RWPE2 (cell line): ENCODE measurements at regions not wholly inside any gene's neighbourhood (a gene's known extent, or its start where the extent isn't known, plus 50 kb on each side); places are given as distances from the start of the nearest gene placed in this dataset.

Source experiments
- ATAC-seq: fragments of 200-7000 bp; cut with Tn5 transposase; 3 replicates; pipeline ENCODE4 v1.9.1; 2021; ENCODE audit warnings: low read depth
- DNase-seq: peaks from one replicate; pipeline ENCODE4 v3.0.0-alpha.2; 2020; ENCODE audit warnings: low spot score
- H3K27ac ChIP-seq: fragments of 450-650 bp; 2 replicates; pipeline ENCODE4 v1.5.1; 2017; ENCODE audit warnings: mild to moderate bottlenecking; ENCODE audit not compliant: poor library complexity, severe bottlenecking
- H3K27me3 ChIP-seq: fragments of 250-450 bp; sonication (Bioruptor Pico); 2 replicates; pipeline ENCODE4 v1.5.1; 2021; ENCODE audit warnings: mild to moderate bottlenecking, moderate library complexity; ENCODE audit not compliant: insufficient read depth, poor library complexity, severe bottlenecking
- H3K36me3 ChIP-seq: fragments of 250-450 bp; sonication (Bioruptor Pico); 2 replicates; pipeline ENCODE4 v1.5.1; 2020; ENCODE audit warnings: low read depth, mild to moderate bottlenecking, moderate library complexity
- H3K4me1 ChIP-seq: fragments of 250-450 bp; sonication (Bioruptor Pico); 2 replicates; pipeline ENCODE4 v1.5.1; 2021; ENCODE audit warnings: mild to moderate bottlenecking, moderate library complexity; ENCODE audit not compliant: insufficient read depth, poor library complexity, severe bottlenecking
- H3K4me3 ChIP-seq: fragments of 250-450 bp; sonication (Bioruptor Pico); 2 replicates; pipeline ENCODE4 v1.5.1; 2021; ENCODE audit warnings: mild to moderate bottlenecking, moderate library complexity; ENCODE audit not compliant: severe bottlenecking
- H3K9me3 ChIP-seq: fragments of 250-450 bp; sonication (Bioruptor Pico); 2 replicates; pipeline ENCODE4 v1.5.1; 2021; ENCODE audit warnings: mild to moderate bottlenecking, moderate library complexity; ENCODE audit not compliant: severe bottlenecking
- TF ChIP-seq, protein P1 (sequence below): fragments of 450-650 bp; IDR thresholded peaks from one replicate; pipeline ENCODE4 v1.5.1; 2017; ENCODE audit warnings: mild to moderate bottlenecking, moderate library complexity; ENCODE audit not compliant: poor library complexity, severe bottlenecking

DNA sequence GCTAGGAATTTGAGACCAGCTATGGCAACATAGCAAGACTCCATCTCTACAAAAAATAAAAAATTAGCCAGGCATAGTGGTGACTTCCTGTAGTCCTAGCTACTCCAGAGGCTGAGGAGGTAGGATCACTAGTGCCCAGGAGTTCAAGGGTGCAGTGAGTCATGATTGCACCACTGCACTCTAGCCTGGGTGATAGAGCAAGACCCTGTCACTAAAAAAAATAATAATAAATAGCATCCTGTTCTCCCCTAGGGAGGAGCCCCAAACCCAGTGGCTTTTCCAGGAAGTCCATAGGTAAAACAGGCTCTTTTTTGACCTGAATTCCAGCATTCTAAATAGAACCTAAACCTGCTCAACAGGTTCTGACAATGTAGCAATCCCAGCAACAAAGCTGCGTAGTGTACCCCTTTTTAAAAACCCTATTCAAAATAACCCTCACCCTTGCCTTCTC, 192.0 kb downstream of the ALDH8A1 start:
- no peaks in the 10 kb centered on the region for H3K27me3 ChIP-seq
- ATAC-seq (peak; percentile 90), DNase-seq (no peak)
- no peaks in the 10 kb centered on the region for H3K36me3 ChIP-seq
- no peaks in the 10 kb centered on the region for H3K9me3 ChIP-seq
- no peak overlapping the region for H3K4me3 ChIP-seq
- TF ChIP-seq, protein P1, sequence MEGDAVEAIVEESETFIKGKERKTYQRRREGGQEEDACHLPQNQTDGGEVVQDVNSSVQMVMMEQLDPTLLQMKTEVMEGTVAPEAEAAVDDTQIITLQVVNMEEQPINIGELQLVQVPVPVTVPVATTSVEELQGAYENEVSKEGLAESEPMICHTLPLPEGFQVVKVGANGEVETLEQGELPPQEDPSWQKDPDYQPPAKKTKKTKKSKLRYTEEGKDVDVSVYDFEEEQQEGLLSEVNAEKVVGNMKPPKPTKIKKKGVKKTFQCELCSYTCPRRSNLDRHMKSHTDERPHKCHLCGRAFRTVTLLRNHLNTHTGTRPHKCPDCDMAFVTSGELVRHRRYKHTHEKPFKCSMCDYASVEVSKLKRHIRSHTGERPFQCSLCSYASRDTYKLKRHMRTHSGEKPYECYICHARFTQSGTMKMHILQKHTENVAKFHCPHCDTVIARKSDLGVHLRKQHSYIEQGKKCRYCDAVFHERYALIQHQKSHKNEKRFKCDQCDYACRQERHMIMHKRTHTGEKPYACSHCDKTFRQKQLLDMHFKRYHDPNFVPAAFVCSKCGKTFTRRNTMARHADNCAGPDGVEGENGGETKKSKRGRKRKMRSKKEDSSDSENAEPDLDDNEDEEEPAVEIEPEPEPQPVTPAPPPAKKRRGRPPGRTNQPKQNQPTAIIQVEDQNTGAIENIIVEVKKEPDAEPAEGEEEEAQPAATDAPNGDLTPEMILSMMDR, result no peak
- H3K27ac ChIP-seq, result peak overlapping the region; percentile 38
- H3K4me1 ChIP-seq, result peaks cover 10% of the 10 kb centered on the region

DNA sequence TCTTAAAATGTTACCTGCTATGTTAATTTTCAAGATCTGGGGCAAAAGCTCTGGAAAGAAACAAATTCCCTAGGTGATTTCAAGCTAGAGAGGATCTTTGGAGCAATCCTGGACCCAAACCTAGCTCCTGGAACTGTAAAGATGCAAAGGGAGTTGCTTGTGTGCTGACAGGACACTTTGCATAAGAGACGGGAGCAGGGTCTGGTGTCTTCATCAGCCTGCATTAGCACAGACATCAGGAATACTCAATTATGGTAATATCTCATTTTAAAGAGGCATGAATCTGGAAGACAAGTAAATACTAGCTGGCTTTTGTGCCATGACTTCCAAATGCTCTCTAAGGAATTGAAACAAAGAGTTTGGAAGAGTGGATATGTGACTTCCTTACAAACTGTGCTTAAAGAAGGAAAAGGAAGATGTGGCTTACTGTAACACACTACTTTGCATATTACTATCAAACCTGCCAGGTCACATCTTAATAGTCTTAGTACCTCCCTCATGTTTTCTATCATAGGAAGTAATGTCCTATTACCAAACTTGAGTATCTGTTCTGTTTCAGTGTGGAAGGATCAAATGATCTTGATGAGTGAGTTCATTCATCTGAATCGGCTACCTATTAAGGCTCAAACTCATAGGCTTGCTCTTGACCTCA, 193.4 kb downstream of the ALDH8A1 start:
- Histone ChIP-seq H3K27ac (no peak overlapping the region), H3K4me3 (no peak overlapping the region), H3K27me3 (no peaks in the 10 kb centered on the region), H3K36me3 (no peaks in the 10 kb centered on the region), H3K4me1 (peaks cover 10% of the 10 kb centered on the region), H3K9me3 (no peaks in the 10 kb centered on the region)
- no peak for ATAC-seq
- TF ChIP-seq, protein P1, result no peak
- no peak for DNase-seq

DNA sequence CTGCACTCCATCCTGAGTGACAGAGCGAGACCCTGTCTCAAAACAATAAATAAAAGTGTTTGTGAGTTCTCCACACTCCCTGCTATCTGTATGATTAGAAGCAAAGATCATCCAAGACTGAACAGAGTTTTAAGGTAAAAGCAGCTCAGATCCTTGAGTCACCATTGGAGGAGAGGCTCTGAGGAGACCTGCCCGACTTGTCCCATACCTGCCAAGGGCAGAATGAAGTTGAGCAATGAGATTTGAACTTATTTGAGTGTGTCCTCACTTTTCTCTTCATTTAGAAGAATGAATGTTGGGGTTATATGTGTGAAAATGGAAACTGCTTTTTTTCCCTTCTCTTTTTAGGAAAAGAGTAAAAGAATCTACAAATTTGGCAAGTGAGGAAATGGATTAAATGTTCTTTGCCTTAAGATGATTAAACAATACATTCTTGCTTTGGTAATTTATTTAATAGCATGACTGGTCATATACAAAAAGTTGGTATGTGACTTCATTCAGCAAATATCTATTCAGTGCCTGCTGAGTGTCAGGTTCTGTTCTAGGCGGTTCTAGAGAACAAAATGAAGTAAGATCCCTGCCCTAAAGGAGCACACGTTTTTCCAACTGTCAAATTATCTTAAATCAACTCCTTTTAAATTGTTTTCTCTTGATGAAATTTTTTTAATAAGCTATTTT, 195.7 kb downstream of the ALDH8A1 start:
- H3K27me3 ChIP-seq, result no peaks in the 10 kb centered on the region
- no peak for DNase-seq
- H3K4me1 ChIP-seq, result peaks cover 10% of the 10 kb centered on the region
- no peak overlapping the region for H3K4me3 ChIP-seq
- no peaks in the 10 kb centered on the region for H3K36me3 ChIP-seq
- TF ChIP-seq, protein P1, result no peak
- no peak overlapping the region for H3K27ac ChIP-seq
- peak; percentile 40; the same call in 1 of the 3 replicates for ATAC-seq
- no peaks in the 10 kb centered on the region for H3K9me3 ChIP-seq

DNA sequence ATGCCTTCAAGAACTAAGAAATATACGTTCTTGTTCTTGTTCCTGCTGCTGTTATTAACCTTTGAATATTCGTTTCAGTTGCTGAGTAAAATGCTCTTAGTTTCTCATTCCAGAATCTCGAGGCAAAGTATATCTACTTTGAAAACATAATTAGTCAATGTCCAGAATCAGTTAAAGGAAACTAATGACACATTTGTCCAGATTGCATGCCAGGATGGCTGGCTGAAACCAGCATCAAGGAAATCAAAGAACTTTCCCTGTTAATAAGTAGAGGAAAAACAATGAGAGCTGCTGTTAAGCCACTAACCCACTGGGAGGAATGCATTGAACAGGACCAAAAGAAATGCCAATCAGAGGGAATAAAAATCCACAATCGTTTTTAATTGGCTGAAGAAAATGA, 196.9 kb downstream of the ALDH8A1 start:
- Histone ChIP-seq H3K4me3 (no peak overlapping the region), H3K27ac (no peak overlapping the region), H3K9me3 (no peaks in the 10 kb centered on the region), H3K27me3 (no peaks in the 10 kb centered on the region), H3K4me1 (peaks cover 4% of the 10 kb centered on the region), H3K36me3 (no peaks in the 10 kb centered on the region)
- no peak for DNase-seq
- ATAC-seq, result no peak
- TF ChIP-seq, protein P1, result no peak

DNA sequence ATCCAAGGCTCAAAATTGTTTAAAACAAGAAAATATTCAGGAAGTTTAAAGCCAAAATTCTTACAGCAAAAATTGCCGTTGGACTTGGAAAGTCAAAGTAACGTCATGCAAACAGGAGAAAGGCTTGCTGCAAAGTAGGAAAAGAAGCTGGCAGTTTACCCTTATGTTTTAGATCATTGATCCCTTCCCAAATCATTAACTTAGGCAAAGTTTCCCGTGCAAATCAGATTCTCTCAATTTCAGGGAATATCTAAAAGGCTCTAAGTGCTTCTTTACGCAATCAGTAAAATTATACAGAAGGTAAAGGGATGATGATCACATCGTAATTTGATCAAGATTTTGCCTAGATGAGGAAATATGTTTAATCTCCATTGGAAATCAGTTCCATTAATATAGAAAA, 197.5 kb downstream of the ALDH8A1 start:
- Histone ChIP-seq H3K4me1 (no peaks in the 10 kb centered on the region), H3K36me3 (no peaks in the 10 kb centered on the region), H3K27ac (no peak overlapping the region), H3K27me3 (no peaks in the 10 kb centered on the region), H3K9me3 (no peaks in the 10 kb centered on the region), H3K4me3 (no peak overlapping the region)
- no peak for DNase-seq
- no peak for ATAC-seq
- TF ChIP-seq, protein P1, result no peak
